ENCODE measurements at regions not wholly inside any gene's neighbourhood (a gene's known extent, or its start where the extent isn't known, plus 50 kb on each side); places are given as distances from the start of the nearest gene placed in this dataset.

DNA sequence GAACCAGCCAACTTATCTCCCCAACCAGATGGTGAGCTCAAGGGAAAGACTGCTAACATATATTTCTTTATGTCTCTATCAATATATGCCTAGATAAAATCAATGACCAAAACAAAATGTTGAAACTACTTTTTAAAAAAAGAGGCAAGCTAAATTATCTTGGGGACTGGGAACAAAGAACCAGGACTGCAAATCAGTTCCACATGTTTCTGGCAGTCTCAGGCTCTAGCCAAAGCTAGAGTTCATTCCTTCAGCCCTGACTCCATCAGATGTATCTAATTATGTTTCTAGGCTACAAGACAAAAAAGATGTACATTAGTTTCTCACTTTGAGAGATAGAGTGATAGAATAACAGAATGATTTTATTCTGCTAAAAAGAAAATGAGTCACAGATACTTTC lies 1290.3 kb upstream of the SORCS1 start:
- Histone ChIP-seq H3K27ac (ENCODE audit: low read depth, low read length) (no peak overlapping the region), H3K9me3 (ENCODE audit: control insufficient read depth in 5 of 5, low read length in 5 of 5) (no peaks in the 10 kb centered on the region), H3K36me3 (ENCODE audit: control insufficient read depth in 5 of 5, insufficient read depth in 5 of 5, low read length in 5 of 5) (no peaks in the 10 kb centered on the region), H3K4me1 (ENCODE audit: control insufficient read depth in 5 of 5, insufficient read depth in 5 of 5, low read length in 5 of 5) (no peaks in the 10 kb centered on the region), H3K27me3 (ENCODE audit: control insufficient read depth in 5 of 5, insufficient read depth in 4 of 5, low read length in 5 of 5) (no peaks in the 10 kb centered on the region), H3K4me3 (ENCODE audit: low read depth in 1 of 5, low read length in 5 of 5) (no peak overlapping the region), H3K9ac (ENCODE audit: low read length in 5 of 5) (no peak overlapping the region)

DNA sequence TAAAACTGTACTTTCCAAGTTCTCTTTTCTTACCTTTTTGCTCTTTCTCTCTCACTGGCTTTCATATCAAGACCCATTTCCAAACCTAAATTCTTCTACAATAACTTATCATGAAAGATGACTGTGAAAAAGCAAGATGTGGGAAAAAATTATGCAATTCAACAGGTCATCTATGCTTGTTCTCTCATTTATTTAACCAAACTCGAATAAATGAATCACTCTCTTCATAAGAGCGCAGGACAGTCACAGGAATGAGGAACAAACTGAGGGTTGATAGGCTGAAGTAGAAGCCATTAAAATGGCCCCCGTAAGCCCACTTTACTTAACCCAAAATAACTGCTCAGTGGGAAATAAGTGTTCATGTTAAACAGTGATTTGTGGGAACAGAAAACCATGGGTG lies 1289.7 kb upstream of the SORCS1 start:
- no peaks in the 10 kb centered on the region for H3K36me3 ChIP-seq (ENCODE audit: control insufficient read depth in 5 of 5, insufficient read depth in 5 of 5, low read length in 5 of 5)
- H3K4me3 ChIP-seq (ENCODE audit: low read depth in 1 of 5, low read length in 5 of 5), result no peak overlapping the region
- H3K27ac ChIP-seq (ENCODE audit: low read depth, low read length), result no peak overlapping the region
- no peaks in the 10 kb centered on the region for H3K9me3 ChIP-seq (ENCODE audit: control insufficient read depth in 5 of 5, low read length in 5 of 5)
- H3K27me3 ChIP-seq (ENCODE audit: control insufficient read depth in 5 of 5, insufficient read depth in 4 of 5, low read length in 5 of 5), result no peaks in the 10 kb centered on the region
- no peak overlapping the region for H3K9ac ChIP-seq (ENCODE audit: low read length in 5 of 5)
- H3K4me1 ChIP-seq (ENCODE audit: control insufficient read depth in 5 of 5, insufficient read depth in 5 of 5, low read length in 5 of 5), result no peaks in the 10 kb centered on the region

DNA sequence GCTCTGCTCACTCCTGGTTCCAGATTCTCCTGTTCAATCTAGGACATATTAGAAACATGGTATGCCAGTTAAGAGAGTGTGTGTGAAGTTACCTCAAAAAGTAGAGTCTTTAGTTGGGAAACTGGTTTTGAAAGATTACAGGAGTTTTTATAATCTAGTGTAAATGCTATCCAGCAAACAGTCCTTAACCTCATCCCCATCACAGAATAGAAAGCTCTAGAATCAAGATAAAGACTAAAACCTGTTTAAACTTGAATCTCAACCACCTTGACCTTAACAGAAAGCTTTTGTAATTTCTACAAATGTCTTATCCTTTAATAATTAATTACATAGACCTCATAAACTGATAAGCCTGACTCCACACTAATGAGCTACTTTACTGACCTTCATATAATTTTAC lies 1288.7 kb upstream of the SORCS1 start:
- Histone ChIP-seq H3K36me3 (ENCODE audit: control insufficient read depth in 5 of 5, insufficient read depth in 5 of 5, low read length in 5 of 5) (no peaks in the 10 kb centered on the region), H3K27ac (ENCODE audit: low read depth, low read length) (no peak overlapping the region), H3K4me1 (ENCODE audit: control insufficient read depth in 5 of 5, insufficient read depth in 5 of 5, low read length in 5 of 5) (no peaks in the 10 kb centered on the region), H3K9me3 (ENCODE audit: control insufficient read depth in 5 of 5, low read length in 5 of 5) (no peaks in the 10 kb centered on the region), H3K4me3 (ENCODE audit: low read depth in 1 of 5, low read length in 5 of 5) (no peak overlapping the region), H3K27me3 (ENCODE audit: control insufficient read depth in 5 of 5, insufficient read depth in 4 of 5, low read length in 5 of 5) (no peaks in the 10 kb centered on the region), H3K9ac (ENCODE audit: low read length in 5 of 5) (no peak overlapping the region)

DNA sequence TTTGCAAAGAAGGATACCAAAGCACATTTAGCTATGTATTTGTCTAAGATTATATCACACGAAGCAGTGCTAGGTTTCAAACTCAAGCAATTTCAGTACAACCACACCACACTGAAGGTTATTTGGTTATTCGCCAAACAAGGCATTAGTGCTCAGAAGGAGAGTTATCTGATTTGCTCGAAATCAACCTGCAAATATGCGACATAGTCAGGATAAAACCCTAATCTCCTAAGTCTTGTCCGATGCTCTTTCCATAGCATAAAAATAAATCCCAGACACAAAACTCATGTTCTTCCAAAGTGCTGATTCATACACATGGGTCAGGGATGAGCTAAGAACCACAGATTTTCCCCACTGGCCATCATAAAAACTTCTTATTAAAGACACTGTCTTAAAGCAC lies 1288.0 kb upstream of the SORCS1 start:
- Histone ChIP-seq H3K27me3 (ENCODE audit: control insufficient read depth in 5 of 5, insufficient read depth in 4 of 5, low read length in 5 of 5) (no peaks in the 10 kb centered on the region), H3K36me3 (ENCODE audit: control insufficient read depth in 5 of 5, insufficient read depth in 5 of 5, low read length in 5 of 5) (no peaks in the 10 kb centered on the region), H3K4me3 (ENCODE audit: low read depth in 1 of 5, low read length in 5 of 5) (no peak overlapping the region), H3K9ac (ENCODE audit: low read length in 5 of 5) (no peak overlapping the region), H3K4me1 (ENCODE audit: control insufficient read depth in 5 of 5, insufficient read depth in 5 of 5, low read length in 5 of 5) (no peaks in the 10 kb centered on the region), H3K27ac (ENCODE audit: low read depth, low read length) (no peak overlapping the region), H3K9me3 (ENCODE audit: control insufficient read depth in 5 of 5, low read length in 5 of 5) (no peaks in the 10 kb centered on the region)

DNA sequence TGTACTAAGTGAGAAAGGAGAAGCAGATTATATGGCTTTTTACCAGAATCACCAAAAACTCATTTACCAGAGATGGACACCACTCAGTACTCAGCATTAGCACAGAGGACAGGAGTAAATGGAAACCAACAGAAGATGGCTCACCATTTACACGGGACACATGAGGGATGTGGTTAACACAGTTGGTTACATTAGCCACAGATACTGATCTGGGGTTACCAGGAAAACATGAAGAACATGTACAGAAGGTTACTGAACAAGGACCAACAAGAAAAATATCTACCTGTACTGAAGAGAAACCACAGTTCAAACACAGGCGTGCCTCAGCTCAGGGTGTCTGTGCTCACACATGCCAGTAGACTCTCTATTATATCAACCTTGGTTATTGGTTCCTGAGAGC lies 1285.8 kb upstream of the SORCS1 start:
- Histone ChIP-seq H3K27ac (ENCODE audit: low read depth, low read length) (no peak overlapping the region), H3K4me3 (ENCODE audit: low read depth in 1 of 5, low read length in 5 of 5) (no peak overlapping the region), H3K9me3 (ENCODE audit: control insufficient read depth in 5 of 5, low read length in 5 of 5) (no peaks in the 10 kb centered on the region), H3K4me1 (ENCODE audit: control insufficient read depth in 5 of 5, insufficient read depth in 5 of 5, low read length in 5 of 5) (peaks cover 0 to 2% (median 0%) of the 10 kb centered on the region in 5 donors), H3K9ac (ENCODE audit: low read length in 5 of 5) (no peak overlapping the region), H3K36me3 (ENCODE audit: control insufficient read depth in 5 of 5, insufficient read depth in 5 of 5, low read length in 5 of 5) (no peaks in the 10 kb centered on the region), H3K27me3 (ENCODE audit: control insufficient read depth in 5 of 5, insufficient read depth in 4 of 5, low read length in 5 of 5) (no peaks in the 10 kb centered on the region)

DNA sequence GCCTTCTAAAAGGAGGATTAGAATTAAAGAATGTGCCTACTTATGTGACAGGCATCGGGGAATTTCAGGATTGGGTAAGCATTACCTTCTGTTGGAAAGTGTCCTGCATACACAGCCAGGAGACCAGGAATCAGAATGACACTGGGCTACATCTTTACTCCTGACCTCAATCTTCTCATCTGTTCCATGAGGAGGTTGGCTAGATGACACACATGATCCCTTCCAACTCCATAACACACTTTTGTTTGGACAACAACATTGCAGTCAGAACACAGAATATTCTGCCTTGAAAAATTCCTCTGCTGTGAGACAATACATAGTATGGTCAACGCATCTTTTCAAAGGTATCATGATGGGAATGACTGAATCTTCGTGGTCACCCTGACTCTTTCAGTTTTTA lies 1281.2 kb upstream of the SORCS1 start:
- H3K9ac ChIP-seq (ENCODE audit: low read length in 5 of 5), result no peak overlapping the region
- no peaks in the 10 kb centered on the region for H3K27me3 ChIP-seq (ENCODE audit: control insufficient read depth in 5 of 5, insufficient read depth in 4 of 5, low read length in 5 of 5)
- H3K4me3 ChIP-seq (ENCODE audit: low read depth in 1 of 5, low read length in 5 of 5), result no peak overlapping the region
- H3K9me3 ChIP-seq (ENCODE audit: control insufficient read depth in 5 of 5, low read length in 5 of 5), result no peaks in the 10 kb centered on the region
- H3K27ac ChIP-seq (ENCODE audit: low read depth, low read length), result no peak overlapping the region
- no peaks in the 10 kb centered on the region for H3K36me3 ChIP-seq (ENCODE audit: control insufficient read depth in 5 of 5, insufficient read depth in 5 of 5, low read length in 5 of 5)
- peaks cover 0 to 2% (median 0%) of the 10 kb centered on the region in 5 donors for H3K4me1 ChIP-seq (ENCODE audit: control insufficient read depth in 5 of 5, insufficient read depth in 5 of 5, low read length in 5 of 5)

DNA sequence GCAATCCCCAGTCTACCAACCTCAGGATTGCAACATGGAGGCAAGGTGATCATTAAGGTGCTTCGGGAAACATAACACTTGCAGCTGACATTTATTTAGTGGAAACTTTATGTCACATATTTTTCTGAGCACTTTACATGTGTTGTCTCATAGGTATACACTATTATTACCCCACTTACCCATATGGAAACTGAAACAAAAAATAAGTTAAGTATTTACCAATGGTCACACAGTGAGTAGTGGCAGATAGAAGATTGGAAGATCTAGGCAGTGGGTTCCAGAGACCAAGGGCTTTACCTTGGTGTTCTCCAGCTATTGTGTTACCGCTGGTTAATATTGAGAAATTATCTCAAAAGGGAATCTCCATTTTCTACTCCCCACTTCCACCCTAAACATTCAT lies 1279.1 kb upstream of the SORCS1 start:
- H3K36me3 ChIP-seq (ENCODE audit: control insufficient read depth in 5 of 5, insufficient read depth in 5 of 5, low read length in 5 of 5), result no peaks in the 10 kb centered on the region
- H3K27ac ChIP-seq (ENCODE audit: low read depth, low read length), result no peak overlapping the region
- no peak overlapping the region for H3K9ac ChIP-seq (ENCODE audit: low read length in 5 of 5)
- peaks cover 0 to 2% (median 0%) of the 10 kb centered on the region in 5 donors for H3K4me1 ChIP-seq (ENCODE audit: control insufficient read depth in 5 of 5, insufficient read depth in 5 of 5, low read length in 5 of 5)
- H3K9me3 ChIP-seq (ENCODE audit: control insufficient read depth in 5 of 5, low read length in 5 of 5), result no peaks in the 10 kb centered on the region
- no peaks in the 10 kb centered on the region for H3K27me3 ChIP-seq (ENCODE audit: control insufficient read depth in 5 of 5, insufficient read depth in 4 of 5, low read length in 5 of 5)
- no peak overlapping the region for H3K4me3 ChIP-seq (ENCODE audit: low read depth in 1 of 5, low read length in 5 of 5)

DNA sequence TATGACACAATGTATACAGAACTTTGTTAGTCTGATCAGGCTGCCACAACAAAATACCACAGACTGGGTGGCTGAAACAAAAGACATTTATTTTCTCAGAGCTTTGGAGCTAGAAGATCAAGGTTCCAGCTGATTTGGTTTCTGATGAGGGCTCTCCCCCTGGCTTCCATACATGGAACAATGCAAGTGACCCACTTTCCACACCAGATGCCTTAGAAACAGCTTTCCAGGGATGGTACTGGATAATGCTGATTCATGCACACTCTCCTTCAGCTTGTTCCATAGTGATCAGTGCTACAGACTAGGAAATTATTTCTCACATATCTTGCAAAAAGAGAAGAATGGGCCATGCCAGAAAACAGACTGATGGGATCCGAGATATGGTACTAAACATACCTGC lies 1274.9 kb upstream of the SORCS1 start:
- Histone ChIP-seq H3K4me3 (ENCODE audit: low read depth in 1 of 5, low read length in 5 of 5) (no peak overlapping the region), H3K9ac (ENCODE audit: low read length in 5 of 5) (no peak overlapping the region), H3K27me3 (ENCODE audit: control insufficient read depth in 5 of 5, insufficient read depth in 4 of 5, low read length in 5 of 5) (no peaks in the 10 kb centered on the region), H3K36me3 (ENCODE audit: control insufficient read depth in 5 of 5, insufficient read depth in 5 of 5, low read length in 5 of 5) (no peaks in the 10 kb centered on the region), H3K27ac (ENCODE audit: low read depth, low read length) (no peak overlapping the region), H3K9me3 (ENCODE audit: control insufficient read depth in 5 of 5, low read length in 5 of 5) (no peaks in the 10 kb centered on the region), H3K4me1 (ENCODE audit: control insufficient read depth in 5 of 5, insufficient read depth in 5 of 5, low read length in 5 of 5) (no peaks in the 10 kb centered on the region)

DNA sequence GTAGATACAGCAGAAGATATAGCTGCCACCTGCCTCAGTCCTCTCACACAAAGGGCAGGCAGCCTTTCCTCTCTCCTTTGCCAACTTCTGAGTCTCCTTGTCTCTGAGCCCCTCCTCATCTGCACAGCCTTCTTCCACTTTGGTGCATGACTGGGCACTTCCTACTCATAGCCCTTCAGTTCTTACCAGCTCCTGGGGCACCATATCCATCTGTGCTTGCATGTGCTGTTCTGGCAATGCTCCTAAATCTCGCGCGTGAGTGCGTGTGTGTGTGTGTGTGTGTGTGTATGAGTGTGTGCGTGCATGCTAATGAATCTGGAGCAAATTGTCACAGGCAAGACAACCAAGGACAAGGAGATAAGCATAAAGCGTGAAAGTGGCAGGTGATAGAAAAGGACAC lies 1271.6 kb upstream of the SORCS1 start:
- no peaks in the 10 kb centered on the region for H3K9me3 ChIP-seq (ENCODE audit: control insufficient read depth in 5 of 5, low read length in 5 of 5)
- H3K27me3 ChIP-seq (ENCODE audit: control insufficient read depth in 5 of 5, insufficient read depth in 4 of 5, low read length in 5 of 5), result no peaks in the 10 kb centered on the region
- no peak overlapping the region for H3K27ac ChIP-seq (ENCODE audit: low read depth, low read length)
- H3K4me3 ChIP-seq (ENCODE audit: low read depth in 1 of 5, low read length in 5 of 5), result no peak overlapping the region
- no peak overlapping the region for H3K9ac ChIP-seq (ENCODE audit: low read length in 5 of 5)
- no peaks in the 10 kb centered on the region for H3K36me3 ChIP-seq (ENCODE audit: control insufficient read depth in 5 of 5, insufficient read depth in 5 of 5, low read length in 5 of 5)
- no peaks in the 10 kb centered on the region for H3K4me1 ChIP-seq (ENCODE audit: control insufficient read depth in 5 of 5, insufficient read depth in 5 of 5, low read length in 5 of 5)

DNA sequence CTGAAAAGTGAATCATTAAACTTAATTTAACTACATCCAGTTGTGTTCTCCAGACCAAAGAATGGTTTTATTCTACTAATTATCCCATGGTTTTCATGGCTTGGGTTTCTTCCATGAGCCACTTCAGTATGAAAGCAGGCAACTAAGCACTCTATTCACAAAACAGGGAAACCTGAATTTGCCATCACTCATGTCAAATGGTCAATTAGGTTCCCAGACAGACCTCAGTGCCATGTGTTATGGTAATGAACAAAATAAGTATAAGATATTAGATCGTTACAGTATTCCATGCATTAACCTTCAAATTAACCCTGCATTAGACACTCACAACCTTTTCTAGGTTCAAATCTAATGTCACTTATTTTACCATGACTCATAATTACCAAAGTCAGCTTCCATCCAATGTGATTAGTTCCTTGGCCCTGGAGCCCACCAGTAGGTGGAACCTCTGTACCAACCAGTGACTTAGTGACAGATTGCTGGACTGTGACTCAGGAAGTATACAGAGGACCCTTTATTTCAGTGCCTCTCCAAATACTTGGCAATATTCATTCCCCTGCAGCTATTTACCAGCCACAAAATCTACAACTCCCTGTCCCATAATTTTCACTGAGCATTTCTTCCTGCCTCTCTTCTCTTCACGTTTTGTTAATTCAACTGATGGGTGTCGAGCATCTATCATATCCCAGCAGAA lies 1270.2 kb upstream of the SORCS1 start:
- no peaks in the 10 kb centered on the region for H3K36me3 ChIP-seq (ENCODE audit: control insufficient read depth in 5 of 5, insufficient read depth in 5 of 5, low read length in 5 of 5)
- no peak overlapping the region for H3K27ac ChIP-seq (ENCODE audit: low read depth, low read length)
- H3K4me1 ChIP-seq (ENCODE audit: control insufficient read depth in 5 of 5, insufficient read depth in 5 of 5, low read length in 5 of 5), result no peaks in the 10 kb centered on the region
- H3K4me3 ChIP-seq (ENCODE audit: low read depth in 1 of 5, low read length in 5 of 5), result no peak overlapping the region
- H3K27me3 ChIP-seq (ENCODE audit: control insufficient read depth in 5 of 5, insufficient read depth in 4 of 5, low read length in 5 of 5), result no peaks in the 10 kb centered on the region
- H3K9ac ChIP-seq (ENCODE audit: low read length in 5 of 5), result no peak overlapping the region
- no peaks in the 10 kb centered on the region for H3K9me3 ChIP-seq (ENCODE audit: control insufficient read depth in 5 of 5, low read length in 5 of 5)

DNA sequence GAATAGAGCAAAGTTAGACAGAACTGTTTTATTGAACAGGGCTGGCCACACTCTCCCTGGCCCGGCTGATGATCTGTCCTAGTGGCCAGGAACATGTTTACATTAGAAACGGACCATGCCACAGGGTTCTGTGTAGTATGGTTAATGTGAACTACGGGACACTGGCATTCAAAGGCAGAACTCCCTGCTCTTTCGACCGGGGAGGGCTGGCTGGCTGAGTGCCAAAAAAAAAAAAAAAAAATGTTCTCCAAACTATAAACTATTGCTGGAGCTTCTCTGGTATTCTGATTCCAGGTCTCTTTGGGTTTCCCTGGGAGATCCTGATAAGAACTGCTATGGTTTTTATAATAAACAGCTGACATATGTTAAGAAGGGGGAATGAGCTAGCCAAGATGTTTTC lies 1262.6 kb upstream of the SORCS1 start:
- H3K4me3 ChIP-seq (ENCODE audit: low read depth in 1 of 5, low read length in 5 of 5), result no peak overlapping the region
- H3K36me3 ChIP-seq (ENCODE audit: control insufficient read depth in 5 of 5, insufficient read depth in 5 of 5, low read length in 5 of 5), result no peaks in the 10 kb centered on the region
- H3K4me1 ChIP-seq (ENCODE audit: control insufficient read depth in 5 of 5, insufficient read depth in 5 of 5, low read length in 5 of 5), result peaks cover 0 to 26% (median 9%) of the 10 kb centered on the region in 5 donors
- no peaks in the 10 kb centered on the region for H3K9me3 ChIP-seq (ENCODE audit: control insufficient read depth in 5 of 5, low read length in 5 of 5)
- no peaks in the 10 kb centered on the region for H3K27me3 ChIP-seq (ENCODE audit: control insufficient read depth in 5 of 5, insufficient read depth in 4 of 5, low read length in 5 of 5)
- H3K27ac ChIP-seq (ENCODE audit: low read depth, low read length), result no peak overlapping the region
- no peak overlapping the region for H3K9ac ChIP-seq (ENCODE audit: low read length in 5 of 5)
